ENCODE measurements at regions not wholly inside any gene's neighbourhood (a gene's known extent, or its start where the extent isn't known, plus 50 kb on each side); places are given as distances from the start of the nearest gene placed in this dataset.

DNA sequence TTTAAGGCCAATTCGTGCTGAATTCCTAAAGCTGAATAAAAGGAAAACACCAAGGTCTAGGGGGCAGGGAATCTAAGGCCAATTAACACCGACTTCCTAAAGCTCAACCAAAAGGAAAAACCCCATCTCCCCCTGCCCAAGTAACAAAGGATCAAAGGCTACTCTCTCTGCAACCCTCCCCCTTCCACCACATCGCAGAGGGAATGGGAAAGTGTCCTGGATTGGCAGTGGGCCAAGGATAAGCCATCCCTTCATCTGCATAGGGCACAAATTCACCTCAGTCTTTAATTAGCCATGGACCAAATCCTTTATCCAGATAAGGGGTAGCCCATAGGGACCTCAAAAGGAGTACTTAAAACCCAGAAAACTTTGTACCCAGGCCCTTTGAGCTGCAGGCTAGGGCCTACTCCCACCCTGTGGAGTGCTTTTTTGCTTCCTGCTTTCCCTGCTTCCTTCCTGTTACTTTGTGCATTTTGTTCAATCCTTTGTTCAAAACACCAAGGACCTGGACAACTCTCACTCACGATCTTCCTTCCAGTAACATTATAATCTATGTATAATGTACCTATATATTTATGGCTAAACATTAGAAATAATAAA is 2119.8 kb upstream of the CELF4 start:
- DNase-seq: no peak

DNA sequence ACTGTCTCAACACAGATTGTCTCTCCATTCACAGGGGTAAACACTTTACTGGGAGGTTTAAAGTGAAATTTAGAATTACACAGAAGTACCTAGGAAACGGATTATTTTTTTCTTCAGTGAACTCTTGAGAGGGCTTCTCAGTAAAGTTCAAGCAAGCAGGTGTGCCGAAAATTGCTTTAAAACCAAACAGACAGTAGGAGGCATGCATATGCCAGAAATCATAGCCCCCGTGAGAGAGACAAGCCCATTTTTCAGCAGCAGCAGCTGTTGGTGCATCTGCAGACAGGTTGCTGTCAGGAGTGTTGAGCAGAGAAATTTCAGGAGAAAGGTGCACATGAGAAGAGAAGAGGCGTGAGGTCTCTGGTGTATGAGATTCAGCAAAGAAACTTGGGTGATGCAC is 2115.5 kb upstream of the CELF4 start:
- DNase-seq: peak; percentile 25

DNA sequence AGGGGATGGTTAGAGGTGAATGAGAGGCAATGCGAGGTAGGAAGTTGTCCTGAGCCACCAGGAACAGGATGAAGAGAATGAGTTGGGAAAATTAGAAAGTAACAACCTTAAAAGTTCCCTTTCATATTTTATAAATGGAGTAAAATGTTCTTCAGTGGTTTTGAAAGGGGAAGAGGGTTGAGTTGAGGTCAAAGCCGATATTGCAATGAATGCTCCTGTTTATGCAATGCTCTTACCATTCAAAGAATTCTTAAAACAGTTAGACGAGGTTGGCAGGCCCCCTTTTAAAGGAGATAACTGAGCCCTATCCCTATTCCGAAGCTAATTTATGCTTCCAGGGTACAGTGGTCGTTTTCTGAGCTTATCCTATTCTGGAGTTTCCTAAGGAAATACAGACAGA is 2110.3 kb upstream of the CELF4 start:
- DNase-seq: no peak

DNA sequence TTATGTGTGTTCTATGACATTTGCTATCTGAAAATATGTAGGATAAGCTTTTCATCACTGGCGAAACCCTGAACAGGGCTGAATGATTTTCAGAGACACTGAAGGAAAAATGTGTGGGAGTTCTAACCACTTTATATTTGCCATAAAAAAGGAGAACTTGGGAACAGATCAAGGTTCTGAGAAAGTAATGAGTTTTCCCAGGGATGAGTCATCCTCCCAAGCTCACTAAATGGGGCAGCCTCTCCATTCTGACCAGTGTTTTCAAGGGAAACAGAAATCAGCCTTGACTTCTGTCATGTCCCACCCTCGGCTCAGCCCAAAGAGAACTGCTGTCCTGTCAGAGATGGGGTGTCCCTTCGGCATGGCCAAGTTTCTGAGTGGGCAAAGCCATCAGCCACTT is 2109.8 kb upstream of the CELF4 start:
- DNase-seq: no peak

DNA sequence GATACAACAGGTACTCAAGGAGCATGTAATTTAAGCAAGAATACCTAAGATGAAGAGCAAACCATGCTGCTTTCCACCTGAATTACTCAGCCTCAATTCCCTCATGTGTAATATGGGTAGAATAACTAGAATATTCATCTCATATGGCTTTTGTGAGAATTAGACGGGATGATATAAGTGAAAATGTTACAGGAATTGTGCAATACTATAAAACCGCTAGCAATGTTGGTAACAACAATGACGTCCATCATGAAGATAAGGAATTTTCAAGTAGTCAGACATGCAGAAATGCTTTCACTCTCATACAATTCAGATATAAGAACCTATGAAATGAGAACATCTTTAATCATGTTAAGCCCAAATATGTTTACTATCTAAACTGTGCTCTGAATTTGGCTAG is 2106.6 kb upstream of the CELF4 start:
- no peak for DNase-seq

DNA sequence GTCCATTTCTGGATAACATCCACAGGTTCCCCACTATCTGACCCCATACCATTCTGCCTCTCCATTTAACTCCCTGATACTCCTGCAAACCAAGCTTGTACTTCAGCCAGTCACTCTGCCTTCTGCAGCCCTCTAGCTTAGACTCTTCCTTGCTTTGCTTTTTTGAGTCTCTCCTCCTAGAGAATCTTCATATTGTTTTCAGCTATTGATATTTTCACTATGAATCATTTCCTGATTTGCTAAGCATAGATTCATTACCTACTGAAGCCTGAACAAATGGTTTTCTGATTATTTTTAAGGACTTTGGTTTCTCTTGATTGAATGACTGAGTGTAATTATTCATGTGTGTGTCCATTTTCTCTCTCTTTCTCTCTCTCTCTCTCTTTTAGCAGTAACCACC is 2102.3 kb upstream of the CELF4 start:
- no peak for DNase-seq

DNA sequence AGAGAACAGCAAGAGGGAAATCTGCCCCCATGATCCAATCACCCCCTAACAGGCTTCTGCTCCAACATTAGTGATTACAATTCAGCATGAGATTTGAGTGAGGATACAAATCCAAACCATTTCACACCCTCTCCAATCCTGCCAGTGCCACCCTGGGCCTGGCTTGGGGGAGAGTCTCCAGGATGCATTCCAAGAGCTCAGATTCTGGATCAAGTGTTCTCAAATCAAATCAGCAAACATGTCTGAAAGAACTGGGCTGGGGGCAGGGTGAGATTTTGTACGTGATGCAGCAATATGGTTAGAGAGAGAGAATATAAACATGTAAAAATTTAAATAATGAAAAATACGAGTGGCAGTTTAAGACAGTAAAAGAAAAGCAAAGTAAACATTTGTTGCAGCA is 2100.9 kb upstream of the CELF4 start:
- DNase-seq: no peak

DNA sequence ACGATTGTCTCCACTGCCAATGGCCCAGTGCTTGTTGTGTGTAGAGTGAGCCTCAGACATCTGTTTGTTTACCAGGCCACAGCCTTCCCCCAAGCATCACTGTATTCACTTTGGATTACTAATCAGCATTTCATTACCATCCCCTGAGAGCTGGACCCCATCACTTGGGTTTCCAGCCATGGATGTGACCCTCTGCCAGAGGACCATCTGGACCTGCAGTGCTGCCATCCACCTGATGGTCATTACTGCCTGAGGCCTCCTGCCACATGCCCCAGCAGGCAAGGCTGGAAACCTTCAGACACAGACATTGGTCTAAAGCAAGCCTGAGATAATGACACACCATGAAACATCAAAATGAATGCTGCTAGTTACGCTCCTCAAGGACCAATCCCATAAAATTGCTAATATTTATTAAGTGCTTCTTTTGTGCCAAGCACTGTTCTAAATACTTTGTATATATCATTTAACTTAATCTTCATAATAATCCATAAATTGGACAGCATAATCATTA is 2096.3 kb upstream of the CELF4 start:
- no peak for DNase-seq

DNA sequence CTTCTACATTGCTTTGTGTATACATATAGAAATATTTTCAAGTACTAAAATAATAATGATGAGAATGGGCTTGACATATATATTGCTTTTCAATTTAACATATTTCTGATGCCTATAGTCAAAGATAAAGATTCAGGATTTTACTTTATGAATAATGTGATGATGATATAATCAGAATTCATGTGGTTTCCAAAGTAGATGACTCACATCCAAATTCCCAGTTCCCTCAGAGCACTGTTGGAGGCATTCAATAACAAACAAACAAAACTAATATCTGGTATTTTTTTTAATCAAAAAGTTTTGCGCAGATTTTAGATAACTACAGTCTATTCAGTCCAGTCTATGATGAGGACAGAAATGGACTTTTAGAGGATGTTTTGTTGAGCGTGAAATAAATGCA is 2094.5 kb upstream of the CELF4 start:
- DNase-seq: no peak

DNA sequence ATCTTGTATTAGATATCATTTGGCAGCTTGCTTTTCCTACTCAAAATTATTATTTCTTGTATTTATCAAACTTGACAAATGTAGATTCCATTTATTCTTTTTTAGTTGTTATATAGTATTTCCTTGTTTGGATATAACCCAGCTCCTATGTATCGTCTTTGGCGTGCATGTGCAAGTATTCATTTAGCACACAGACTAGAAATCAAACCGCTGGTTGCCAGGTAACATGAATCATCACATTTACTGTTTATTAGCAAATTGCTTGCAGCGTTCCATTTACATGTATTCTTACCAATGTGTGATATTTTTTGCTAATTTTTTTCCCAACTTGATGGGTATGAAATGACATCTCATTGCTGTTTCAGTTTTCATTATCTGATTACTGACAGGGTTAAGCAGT is 2089.7 kb upstream of the CELF4 start:
- no peak for DNase-seq

DNA sequence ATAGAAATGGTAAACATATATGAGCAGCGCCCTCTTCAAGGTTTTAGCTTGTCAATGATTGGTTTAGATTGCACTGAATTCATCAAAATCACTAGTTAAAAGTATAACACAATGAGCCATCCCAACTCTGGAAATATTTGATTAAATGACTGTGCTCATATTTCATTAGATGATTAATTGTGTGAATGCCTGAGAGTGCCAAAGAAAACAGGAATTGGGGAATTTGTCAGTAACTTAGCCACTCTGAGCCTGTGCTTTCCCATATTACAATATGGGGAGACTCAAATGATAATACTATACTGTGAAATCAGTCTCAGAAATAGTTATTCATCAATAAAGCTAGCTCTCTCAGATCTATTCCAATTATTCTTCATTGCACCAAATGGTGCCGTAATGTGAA is 2087.6 kb upstream of the CELF4 start:
- no peak for DNase-seq

DNA sequence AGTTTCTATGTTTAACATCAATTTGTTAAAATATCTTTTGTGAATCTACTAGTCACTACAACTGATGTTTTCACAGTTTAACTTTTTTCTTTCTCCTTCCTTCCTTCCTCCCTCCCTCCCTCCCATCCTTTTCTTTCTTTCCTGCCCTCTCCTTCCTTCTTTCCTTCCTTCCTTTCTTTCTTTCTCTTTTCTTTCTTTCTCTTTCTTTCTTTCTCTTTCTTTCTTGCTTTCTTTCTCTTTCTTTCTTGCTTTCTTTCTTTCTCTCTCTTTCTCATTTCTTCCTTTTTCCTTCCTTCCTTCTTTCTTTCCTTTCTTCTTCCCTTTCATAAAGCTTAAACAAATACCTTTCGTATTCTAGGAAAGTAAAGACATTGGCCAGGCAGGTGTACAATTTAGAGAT is 2083.0 kb upstream of the CELF4 start:
- DNase-seq: no peak

DNA sequence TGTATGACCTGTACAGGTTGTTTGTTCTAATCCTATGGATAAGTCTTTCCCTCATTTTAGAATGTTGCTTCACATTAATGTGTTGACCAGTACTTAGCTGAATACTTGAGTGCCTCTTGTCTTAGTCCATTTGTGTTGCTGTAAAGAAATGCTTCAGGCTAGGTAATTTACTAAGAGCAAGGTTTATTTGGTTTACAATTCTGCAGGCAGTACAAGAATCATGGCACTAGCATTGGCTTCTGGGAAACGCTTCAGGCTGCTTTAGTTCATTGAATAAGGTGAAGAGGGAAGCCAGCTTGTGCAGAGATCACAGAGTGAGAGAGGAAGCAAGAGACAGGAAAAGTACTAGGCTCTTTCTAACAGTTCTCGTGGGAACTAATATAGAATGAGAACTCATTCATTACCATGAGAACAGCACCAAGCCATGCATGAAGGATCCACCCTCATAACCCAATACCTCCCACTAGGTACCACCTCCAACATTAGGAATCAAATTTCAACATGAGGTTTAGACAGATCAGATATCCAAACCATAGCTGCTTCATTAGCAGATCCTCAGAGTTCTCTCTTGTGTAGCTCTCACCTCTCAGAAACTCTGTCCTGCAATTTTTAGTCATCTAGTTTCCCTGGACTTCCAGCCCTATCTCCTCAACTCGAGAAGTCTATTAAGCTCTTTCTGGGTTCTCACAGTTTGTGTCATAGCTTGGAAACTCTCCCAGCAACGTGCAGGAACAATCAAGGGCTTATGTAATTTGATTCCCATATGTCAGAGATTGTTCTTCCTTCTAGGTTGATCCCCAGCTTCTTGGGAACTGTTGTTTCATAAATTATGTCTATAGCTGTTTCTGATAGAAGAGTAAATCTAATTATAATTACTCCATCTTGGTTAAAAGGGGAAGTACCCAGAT is 2082.3 kb upstream of the CELF4 start:
- DNase-seq: peak; percentile 56

DNA sequence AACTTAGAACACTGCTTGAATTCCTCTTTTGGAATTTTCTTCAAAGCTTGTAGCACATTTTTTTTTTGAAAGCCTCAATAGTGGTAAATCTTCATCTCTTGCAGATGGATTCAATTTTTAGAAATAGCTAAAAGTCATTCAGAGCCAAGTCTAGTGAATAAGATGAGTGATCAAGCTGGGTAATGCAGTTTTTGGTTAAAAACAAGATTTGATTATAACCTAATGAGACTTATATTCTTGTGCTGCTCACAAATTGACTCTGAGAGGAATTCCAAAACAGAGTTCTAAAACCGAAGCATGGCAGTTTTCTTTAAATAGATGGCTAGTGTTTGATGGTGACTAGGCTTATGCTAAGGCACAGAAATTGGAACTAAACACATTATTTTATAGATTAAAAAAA is 2072.6 kb upstream of the CELF4 start:
- no peak for DNase-seq

DNA sequence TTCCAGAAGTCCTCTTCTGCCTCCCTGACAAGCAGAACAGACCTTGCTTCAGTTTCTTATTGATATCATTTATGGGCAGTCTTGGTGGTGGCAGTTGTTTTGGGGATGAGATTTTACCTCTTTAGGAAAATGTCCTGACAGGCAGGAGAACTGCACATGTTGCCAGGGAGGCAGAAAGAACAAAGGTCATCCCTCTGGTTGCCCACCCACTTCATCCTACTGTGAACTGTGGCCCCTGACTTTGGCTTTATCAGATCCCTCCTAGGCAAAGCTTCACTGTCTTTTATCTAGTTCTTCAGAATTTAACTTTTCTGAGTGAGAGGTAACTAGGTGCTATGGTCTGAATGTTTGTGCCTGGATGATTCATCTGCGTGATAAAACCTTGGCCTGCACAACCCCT is 2071.3 kb upstream of the CELF4 start:
- no peak for DNase-seq

DNA sequence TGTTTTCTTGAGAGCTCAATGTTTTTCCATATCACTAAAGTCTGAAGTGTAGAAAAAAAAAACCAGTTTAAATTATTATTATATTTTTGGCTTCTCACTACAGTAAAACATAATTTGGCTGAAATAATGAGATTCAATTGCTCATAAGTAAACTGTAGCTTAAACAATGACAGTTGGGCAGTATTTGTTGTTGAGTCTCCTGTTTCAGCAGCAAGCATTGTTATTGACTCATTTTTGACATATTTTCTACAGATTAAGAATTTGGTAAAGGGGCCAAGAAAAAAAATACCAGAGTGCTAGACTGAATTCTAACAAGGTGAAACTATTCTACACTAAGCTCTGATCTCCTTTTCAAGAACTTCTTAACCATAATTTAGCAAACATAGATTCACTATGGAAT is 2070.4 kb upstream of the CELF4 start:
- DNase-seq: no peak

DNA sequence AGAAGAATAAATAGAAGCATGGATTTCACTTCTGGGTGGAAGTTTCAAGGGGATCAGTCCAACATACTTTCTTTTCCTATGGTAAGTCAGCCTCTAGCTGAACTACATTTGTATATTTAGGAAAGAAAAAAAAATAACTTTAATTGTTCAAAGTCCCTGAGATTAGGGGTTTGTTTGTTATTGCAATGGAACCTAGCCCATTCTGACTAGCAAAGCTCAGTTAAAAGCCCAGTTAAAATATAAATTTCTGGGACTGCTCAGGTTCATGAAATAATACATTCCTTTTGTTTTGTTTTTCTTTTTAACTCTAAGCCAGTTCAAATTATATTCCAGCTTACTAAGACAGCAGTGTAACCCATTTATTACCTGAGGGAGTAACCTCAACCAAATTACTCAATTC is 2069.6 kb upstream of the CELF4 start:
- DNase-seq: no peak

DNA sequence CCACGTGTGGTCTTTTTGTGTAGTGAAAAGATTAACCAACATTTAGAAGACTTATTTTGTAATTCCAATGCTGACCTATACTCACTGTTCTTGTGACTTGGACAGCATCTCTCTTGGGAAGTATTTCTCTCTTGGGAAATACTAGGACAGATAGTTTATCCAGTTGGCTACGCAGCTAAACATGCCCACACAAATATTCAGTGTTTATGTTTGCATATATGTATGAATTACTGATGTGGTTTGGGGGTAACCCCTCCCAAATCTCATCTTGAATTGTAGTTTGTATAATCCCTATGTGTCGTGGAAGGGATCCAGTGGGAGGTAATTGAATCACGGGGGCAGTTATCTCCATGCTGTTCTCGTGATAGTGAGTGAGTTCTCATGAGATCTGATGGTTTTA is 2062.3 kb upstream of the CELF4 start:
- DNase-seq: no peak

DNA sequence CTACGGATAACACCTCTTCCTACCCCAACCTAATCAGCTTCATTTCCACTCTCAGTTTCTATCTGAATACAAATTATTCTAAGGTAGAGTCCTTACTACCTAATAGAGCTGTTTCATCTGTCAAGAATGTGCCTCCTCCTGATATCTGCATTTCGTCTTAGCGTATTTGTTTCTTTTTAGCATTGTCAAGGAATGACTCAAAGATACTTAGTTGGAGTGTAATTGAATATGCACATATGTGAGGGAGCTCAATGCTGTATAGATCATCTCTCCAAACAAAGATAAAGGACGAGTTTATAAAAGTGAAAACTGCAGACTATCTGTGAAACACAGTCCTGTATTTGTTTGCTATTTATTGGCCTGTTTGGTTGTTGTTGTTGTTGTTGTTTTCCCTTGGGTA is 2059.4 kb upstream of the CELF4 start:
- no peak for DNase-seq

DNA sequence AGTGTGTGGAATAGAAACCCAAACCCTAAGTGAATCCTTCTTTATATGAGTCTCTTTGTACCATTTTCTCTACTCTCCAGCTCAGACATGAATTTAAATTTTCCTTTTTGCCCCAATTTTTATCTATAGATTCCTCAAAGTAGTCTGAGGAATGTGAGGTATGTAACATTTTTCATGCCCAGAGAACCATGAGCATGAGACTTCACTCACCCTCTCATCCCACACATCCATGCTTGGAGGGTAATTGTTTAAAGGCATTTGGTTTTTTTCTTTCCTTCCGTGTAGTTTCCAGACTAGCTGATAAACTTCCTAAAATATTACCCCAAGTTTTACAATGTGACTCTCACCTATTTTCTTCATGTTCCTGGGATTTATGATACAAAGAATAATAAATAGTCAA is 2056.8 kb upstream of the CELF4 start:
- DNase-seq: no peak

DNA sequence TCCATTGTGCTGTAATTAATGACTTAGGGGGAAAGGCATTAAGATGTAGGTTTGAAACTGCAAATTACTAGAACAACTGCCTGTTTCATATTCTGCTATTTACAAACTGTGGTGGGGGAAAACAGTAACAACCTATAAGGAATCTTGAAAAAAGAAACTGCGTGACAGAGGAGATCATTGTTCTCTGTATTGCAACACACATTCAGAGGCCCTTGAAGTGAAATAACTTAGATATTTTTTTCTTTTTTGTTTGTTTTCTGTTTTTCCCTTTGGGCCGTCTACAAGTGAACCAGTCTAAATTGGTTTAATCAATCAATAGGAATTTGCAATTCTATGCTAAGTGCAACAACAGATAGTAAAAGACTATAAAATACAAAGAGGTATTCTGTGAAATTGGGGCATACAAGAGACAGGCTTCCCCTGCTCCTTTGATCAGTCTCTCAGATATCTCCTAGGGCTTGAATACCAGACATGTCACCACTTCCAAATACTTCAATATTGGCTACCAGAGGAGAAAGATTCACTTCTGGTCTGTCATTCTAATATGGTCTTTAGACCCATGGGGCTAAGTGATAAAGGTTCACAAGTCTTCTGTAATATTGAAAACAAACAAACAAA is 2055.1 kb upstream of the CELF4 start:
- no peak for DNase-seq

DNA sequence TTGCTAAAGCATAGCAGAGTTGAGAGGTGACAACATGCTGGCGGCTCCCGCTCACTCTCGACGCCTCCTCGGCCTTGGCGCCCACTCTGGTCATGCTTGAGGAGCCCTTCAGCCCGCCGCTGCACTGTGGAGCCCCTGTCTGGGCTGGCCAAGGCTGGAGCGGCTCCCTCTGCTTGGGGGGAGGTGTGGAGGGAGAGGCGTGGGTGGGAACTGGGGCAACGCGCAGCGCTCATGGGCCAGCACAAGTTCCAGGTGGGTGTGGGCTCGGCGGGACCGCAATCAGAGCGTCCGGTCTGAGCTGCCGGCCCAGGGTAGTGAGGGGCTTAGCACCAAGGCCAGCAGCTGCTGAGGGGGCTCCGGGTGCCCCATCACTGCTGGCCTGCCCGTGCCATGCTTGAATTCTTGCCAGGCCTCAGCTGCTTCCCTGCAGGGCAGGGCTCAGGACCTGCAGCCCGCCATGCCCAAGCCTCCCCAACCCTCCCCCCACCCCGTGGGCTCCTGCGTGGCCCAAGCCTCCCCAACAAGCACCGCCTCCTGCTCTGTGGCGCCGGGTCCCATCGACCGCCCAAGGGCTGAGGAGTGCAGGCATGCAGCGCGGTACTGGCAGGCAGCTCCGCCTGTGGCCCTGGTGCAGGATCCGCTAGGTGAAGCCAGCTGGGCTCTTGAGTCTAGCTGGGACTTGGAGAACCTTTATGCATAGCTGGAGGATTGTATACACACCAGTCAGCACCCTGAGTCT is 2052.8 kb upstream of the CELF4 start:
- no peak for DNase-seq

DNA sequence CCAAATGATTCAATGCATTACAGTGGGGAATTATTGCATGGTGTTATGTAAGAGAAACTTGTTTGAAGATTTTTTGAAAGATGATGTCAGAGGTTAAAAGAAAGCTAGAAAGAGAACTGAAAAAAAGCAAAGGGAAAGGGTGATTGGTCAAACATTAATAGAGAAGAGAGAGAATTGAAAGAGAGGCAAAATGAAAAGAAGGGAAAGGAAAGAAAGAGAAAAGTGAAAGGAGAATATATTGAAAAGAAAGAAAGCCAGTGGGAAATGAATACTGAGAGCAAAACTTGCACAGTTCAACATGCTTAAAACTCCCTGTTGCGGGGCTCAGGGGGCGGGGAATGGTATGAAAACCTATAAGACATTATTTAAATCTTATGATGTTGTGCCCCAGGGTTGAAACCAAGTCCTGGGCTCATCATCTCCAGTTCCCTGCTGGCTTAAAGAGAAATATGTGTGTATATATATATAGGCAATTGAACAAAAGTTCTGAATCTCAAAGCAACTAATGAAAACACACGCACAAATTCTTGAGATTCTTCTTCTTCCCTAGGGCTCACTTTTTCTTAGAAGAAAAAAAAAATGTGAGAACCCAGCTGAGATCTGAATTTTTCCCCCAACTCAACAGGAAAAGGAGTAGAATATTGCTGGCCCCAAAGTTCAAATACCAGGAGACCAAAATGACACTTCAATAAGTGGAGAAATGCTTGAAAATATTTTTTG is 2045.9 kb upstream of the CELF4 start:
- no peak for DNase-seq

All from NCI-H1105 treated with DMSO at 0.1 percent for 48 hours (cell line).